Neural cell (in vitro differentiated cells): ENCODE measurements at regions not wholly inside any gene's neighbourhood (a gene's known extent, or its start where the extent isn't known, plus 50 kb on each side); places are given as distances from the start of the nearest gene placed in this dataset.

ENCODE experiments used
- H2AFZ ChIP-seq: fragments of 200-600, 300-800 bp; sonication (generic), shearing (Covaris generic); 2 replicates; pipeline ENCODE4 v1.6.0; 2014; ENCODE audit warnings: low read depth, mild to moderate bottlenecking, antibody characterized with exemption, low read length, moderate library complexity
- H3F3A ChIP-seq: fragments of 200-600 bp; shearing (Covaris generic); 2 replicates; pipeline ENCODE4 v1.6.1; 2016; ENCODE audit warnings: mild to moderate bottlenecking, moderate library complexity, mixed read lengths, antibody characterized with exemption, low read length; ENCODE audit not compliant: insufficient read depth, poor library complexity, severe bottlenecking
- H3K27ac ChIP-seq: fragments of 200-600, 300-800 bp; sonication (generic), shearing (Covaris generic); 2 replicates; pipeline ENCODE4 v1.5.1; 2014; ENCODE audit warnings: mild to moderate bottlenecking, low read length, moderate library complexity
- H3K27me3 ChIP-seq: fragments of 300-800, 200-600 bp; sonication (generic), shearing (Covaris generic); 2 replicates; pipeline ENCODE4 v1.6.0; 2014; ENCODE audit warnings: mild to moderate bottlenecking, low read depth, low read length, moderate library complexity; ENCODE audit not compliant: insufficient read depth
- H3K36me3 ChIP-seq: fragments of 300-800, 200-600 bp; sonication (generic), shearing (Covaris generic); 2 replicates; pipeline ENCODE4 v1.5.1; 2014; ENCODE audit warnings: mild to moderate bottlenecking, antibody characterized with exemption, low read length, moderate library complexity; ENCODE audit not compliant: insufficient read depth
- H3K4me2 ChIP-seq: fragments of 300-800, 200-600 bp; sonication (generic), shearing (Covaris generic); 2 replicates; pipeline ENCODE4 v1.6.0; 2014; ENCODE audit warnings: mild to moderate bottlenecking, low read length
- H3K4me3 ChIP-seq: fragments of 300-800, 200-600 bp; sonication (generic), shearing (Covaris generic); 2 replicates; pipeline ENCODE4 v1.5.1; 2014; ENCODE audit warnings: mild to moderate bottlenecking, low read length, moderate library complexity
- H3K79me2 ChIP-seq: fragments of 200-600 bp; shearing (Covaris generic); replicated peaks from 2 replicates; pipeline ENCODE4 v1.6.0; 2014; ENCODE audit warnings: mild to moderate bottlenecking, low read length, moderate library complexity; ENCODE audit not compliant: insufficient read depth
- H3K9ac ChIP-seq: fragments of 300-800, 200-600 bp; sonication (generic), shearing (Covaris generic); 2 replicates; pipeline ENCODE4 v1.6.1; 2016; ENCODE audit warnings: mild to moderate bottlenecking, low read length, mixed read lengths
- H3K9me2 ChIP-seq: fragments of 200-600 bp; shearing (Covaris generic); 2 replicates; pipeline ENCODE4 v1.6.1; 2016; ENCODE audit warnings: mild to moderate bottlenecking, low read length, mixed read lengths; ENCODE audit not compliant: insufficient read depth
- H3K9me3 ChIP-seq: fragments of 200-600, 300-800 bp; sonication (generic), shearing (Covaris generic); 2 replicates; pipeline ENCODE4 v1.6.1; 2016; ENCODE audit warnings: mild to moderate bottlenecking, mixed run types, low read length, moderate library complexity, mixed read lengths
- H4K20me1 ChIP-seq: fragments of 200-600 bp; shearing (Covaris generic); 2 replicates; pipeline ENCODE4 v1.6.1; 2016; ENCODE audit warnings: mild to moderate bottlenecking, mixed run types; ENCODE audit not compliant: insufficient read depth
- EP300 ChIP-seq: fragments of 450-650 bp; conservative IDR thresholded peaks from 2 replicates; pipeline ENCODE4 v1.6.1; 2014; ENCODE audit warnings: antibody characterized with exemption, mild to moderate bottlenecking, moderate library complexity; ENCODE audit not compliant: poor library complexity, severe bottlenecking
- EZH2 ChIP-seq: fragments of 200-600, 300-800 bp; shearing (Covaris generic), sonication (generic); IDR thresholded peaks from 2 replicates; pipeline ENCODE4 v1.6.1; 2014; ENCODE audit warnings: antibody characterized with exemption, low read length, borderline replicate concordance, mild to moderate bottlenecking; ENCODE audit not compliant: insufficient read depth, poor library complexity, severe bottlenecking
- MXI1 ChIP-seq: fragments of 450-650 bp; conservative IDR thresholded peaks from 2 replicates; pipeline ENCODE4 v1.6.1; 2014; ENCODE audit warnings: antibody characterized with exemption, mild to moderate bottlenecking; ENCODE audit not compliant: poor library complexity, severe bottlenecking
- POLR2AphosphoS5 ChIP-seq: IDR thresholded peaks from 2 replicates; pipeline ENCODE4 v1.6.1; 2012
- RAD21 ChIP-seq: fragments of 450-650 bp; conservative IDR thresholded peaks from 2 replicates; pipeline ENCODE4 v1.6.1; 2014; ENCODE audit warnings: antibody characterized with exemption, mild to moderate bottlenecking, moderate library complexity
- SMC3 ChIP-seq: fragments of 450-650 bp; conservative IDR thresholded peaks from 2 replicates; pipeline ENCODE4 v1.6.1; 2014; ENCODE audit warnings: antibody characterized with exemption, mild to moderate bottlenecking, moderate library complexity; ENCODE audit not compliant: poor library complexity
- TAF1 ChIP-seq: IDR thresholded peaks from 2 replicates; pipeline ENCODE4 v1.6.1; 2012; ENCODE audit warnings: low read depth
- TF ChIP-seq, protein P1 (sequence below): IDR thresholded peaks from 2 replicates; pipeline ENCODE4 v1.6.1; 2012; ENCODE audit warnings: borderline replicate concordance
- TF ChIP-seq, protein P2 (sequence below): fragments of 450-650 bp; IDR thresholded peaks from 2 replicates; pipeline ENCODE4 v1.5.1; 2014; ENCODE audit warnings: antibody characterized with exemption, mild to moderate bottlenecking, moderate library complexity; ENCODE audit not compliant: poor library complexity, severe bottlenecking

DNA sequence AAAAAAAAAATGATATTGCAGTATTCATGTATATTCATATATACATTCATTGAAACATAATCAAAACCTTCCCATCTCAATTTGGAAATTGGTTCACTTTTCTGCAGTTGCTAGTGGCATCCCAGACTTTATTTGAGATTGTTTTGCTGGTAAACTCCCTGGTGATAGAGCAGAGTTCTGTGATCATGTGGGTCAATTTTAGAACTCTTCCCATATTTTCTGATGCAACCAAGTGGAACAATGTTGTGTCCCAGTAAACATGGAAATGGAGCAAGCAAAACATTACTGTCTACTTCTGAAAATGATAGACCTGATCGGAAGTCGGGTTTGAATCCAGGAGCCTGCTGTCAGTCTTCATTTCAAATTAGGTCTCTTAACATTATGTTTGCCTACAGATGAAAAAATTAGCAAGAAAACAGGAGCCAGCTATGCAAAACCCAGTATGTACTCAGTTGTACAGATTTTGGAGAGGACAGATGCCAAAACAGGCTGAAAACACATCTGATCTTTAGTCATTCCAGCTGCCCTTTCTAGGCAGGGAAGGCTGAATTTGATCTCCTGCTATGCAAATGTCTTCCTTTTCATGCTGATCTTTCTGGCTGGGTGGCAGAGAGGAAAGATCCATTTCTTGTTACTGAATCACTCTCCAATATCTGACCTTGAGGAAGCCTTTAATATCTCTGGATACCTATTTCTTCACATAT is 786.6 kb upstream of the SOX9 start:
- Histone ChIP-seq H3K4me2 (no peak overlapping the region), H3K9ac (no peak overlapping the region), H3K4me3 (no peak overlapping the region), H3K9me2 (no peaks in the 10 kb centered on the region), H3K9me3 (no peaks in the 10 kb centered on the region), H3F3A (no peaks in the 10 kb centered on the region), H2AFZ (no peak overlapping the region), H3K27me3 (no peaks in the 10 kb centered on the region), H3K27ac (no peak overlapping the region), H3K79me2 (no peaks in the 10 kb centered on the region), H3K36me3 (no peaks in the 10 kb centered on the region), H4K20me1 (no peaks in the 10 kb centered on the region)
- TF ChIP-seq TAF1, result no peak
- TF ChIP-seq POLR2AphosphoS5, result no peak
- no peak for TF ChIP-seq EZH2
- TF ChIP-seq, protein P1, sequence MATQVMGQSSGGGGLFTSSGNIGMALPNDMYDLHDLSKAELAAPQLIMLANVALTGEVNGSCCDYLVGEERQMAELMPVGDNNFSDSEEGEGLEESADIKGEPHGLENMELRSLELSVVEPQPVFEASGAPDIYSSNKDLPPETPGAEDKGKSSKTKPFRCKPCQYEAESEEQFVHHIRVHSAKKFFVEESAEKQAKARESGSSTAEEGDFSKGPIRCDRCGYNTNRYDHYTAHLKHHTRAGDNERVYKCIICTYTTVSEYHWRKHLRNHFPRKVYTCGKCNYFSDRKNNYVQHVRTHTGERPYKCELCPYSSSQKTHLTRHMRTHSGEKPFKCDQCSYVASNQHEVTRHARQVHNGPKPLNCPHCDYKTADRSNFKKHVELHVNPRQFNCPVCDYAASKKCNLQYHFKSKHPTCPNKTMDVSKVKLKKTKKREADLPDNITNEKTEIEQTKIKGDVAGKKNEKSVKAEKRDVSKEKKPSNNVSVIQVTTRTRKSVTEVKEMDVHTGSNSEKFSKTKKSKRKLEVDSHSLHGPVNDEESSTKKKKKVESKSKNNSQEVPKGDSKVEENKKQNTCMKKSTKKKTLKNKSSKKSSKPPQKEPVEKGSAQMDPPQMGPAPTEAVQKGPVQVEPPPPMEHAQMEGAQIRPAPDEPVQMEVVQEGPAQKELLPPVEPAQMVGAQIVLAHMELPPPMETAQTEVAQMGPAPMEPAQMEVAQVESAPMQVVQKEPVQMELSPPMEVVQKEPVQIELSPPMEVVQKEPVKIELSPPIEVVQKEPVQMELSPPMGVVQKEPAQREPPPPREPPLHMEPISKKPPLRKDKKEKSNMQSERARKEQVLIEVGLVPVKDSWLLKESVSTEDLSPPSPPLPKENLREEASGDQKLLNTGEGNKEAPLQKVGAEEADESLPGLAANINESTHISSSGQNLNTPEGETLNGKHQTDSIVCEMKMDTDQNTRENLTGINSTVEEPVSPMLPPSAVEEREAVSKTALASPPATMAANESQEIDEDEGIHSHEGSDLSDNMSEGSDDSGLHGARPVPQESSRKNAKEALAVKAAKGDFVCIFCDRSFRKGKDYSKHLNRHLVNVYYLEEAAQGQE, result no peak
- TF ChIP-seq EP300, result no peak
- TF ChIP-seq, protein P2, sequence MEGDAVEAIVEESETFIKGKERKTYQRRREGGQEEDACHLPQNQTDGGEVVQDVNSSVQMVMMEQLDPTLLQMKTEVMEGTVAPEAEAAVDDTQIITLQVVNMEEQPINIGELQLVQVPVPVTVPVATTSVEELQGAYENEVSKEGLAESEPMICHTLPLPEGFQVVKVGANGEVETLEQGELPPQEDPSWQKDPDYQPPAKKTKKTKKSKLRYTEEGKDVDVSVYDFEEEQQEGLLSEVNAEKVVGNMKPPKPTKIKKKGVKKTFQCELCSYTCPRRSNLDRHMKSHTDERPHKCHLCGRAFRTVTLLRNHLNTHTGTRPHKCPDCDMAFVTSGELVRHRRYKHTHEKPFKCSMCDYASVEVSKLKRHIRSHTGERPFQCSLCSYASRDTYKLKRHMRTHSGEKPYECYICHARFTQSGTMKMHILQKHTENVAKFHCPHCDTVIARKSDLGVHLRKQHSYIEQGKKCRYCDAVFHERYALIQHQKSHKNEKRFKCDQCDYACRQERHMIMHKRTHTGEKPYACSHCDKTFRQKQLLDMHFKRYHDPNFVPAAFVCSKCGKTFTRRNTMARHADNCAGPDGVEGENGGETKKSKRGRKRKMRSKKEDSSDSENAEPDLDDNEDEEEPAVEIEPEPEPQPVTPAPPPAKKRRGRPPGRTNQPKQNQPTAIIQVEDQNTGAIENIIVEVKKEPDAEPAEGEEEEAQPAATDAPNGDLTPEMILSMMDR, result no peak
- TF ChIP-seq SMC3, result no peak
- TF ChIP-seq RAD21, result no peak
- TF ChIP-seq MXI1, result no peak

DNA sequence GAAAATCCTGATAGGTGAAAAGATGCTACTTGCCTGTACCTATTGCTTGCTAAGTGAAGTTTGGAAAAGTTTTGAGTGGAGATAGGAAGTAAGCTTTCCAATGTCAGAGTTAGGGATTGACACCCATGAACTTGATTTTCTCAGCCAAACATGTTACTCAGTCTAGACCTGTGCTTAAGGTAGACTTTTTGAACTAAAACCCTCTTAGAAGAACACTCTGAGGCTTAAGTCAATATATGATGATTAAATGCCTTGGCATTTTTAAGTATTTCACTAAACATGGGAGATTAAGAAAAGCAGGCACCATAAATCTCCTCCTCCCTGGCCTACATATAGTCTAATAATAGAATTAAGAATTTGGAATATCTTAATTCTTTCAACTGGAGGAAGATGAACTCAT is 785.6 kb upstream of the SOX9 start:
- Histone ChIP-seq H4K20me1 (no peaks in the 10 kb centered on the region), H3K79me2 (no peaks in the 10 kb centered on the region), H3K9ac (no peak overlapping the region), H3K4me2 (no peak overlapping the region), H3K9me3 (no peaks in the 10 kb centered on the region), H3K27me3 (no peaks in the 10 kb centered on the region), H3K4me3 (no peak overlapping the region), H3K9me2 (no peaks in the 10 kb centered on the region), H3K36me3 (no peaks in the 10 kb centered on the region), H3K27ac (no peak overlapping the region), H3F3A (no peaks in the 10 kb centered on the region), H2AFZ (no peak overlapping the region)
- TF ChIP-seq EP300, result no peak
- no peak for TF ChIP-seq POLR2AphosphoS5
- TF ChIP-seq MXI1, result no peak
- no peak for TF ChIP-seq EZH2
- TF ChIP-seq SMC3, result no peak
- TF ChIP-seq RAD21, result no peak
- TF ChIP-seq, protein P1, result no peak
- TF ChIP-seq, protein P2, result no peak
- no peak for TF ChIP-seq TAF1
